ENCODE measurements at regions not wholly inside any gene's neighbourhood (a gene's known extent, or its start where the extent isn't known, plus 50 kb on each side); places are given as distances from the start of the nearest gene placed in this dataset.

- intact Hi-C loops (cut with DNase I): no loop called here
- Histone ChIP-seq H3K4me3 (ENCODE audit: low read length in 3 of 3) (no peak overlapping the region), H3K9ac (ENCODE audit: low read length in 3 of 3) (no peak overlapping the region), H3K9me3 (ENCODE audit: control insufficient read depth in 2 of 3, insufficient read depth in 1 of 3, low read length in 3 of 3) (no peaks in the 10 kb centered on the region), H3K4me1 (ENCODE audit: control insufficient read depth in 2 of 3, insufficient read depth in 2 of 3, low read depth in 1 of 3, low read length in 3 of 3) (peaks cover 0 to 3% (median 0%) of the 10 kb centered on the region in 3 donors), H3K36me3 (ENCODE audit: control insufficient read depth in 2 of 3, insufficient read depth in 3 of 3, low read length in 3 of 3) (no peaks in the 10 kb centered on the region), H3K27me3 (ENCODE audit: control insufficient read depth, insufficient read depth, low read length) (no peaks in the 10 kb centered on the region), H3K27ac (ENCODE audit: low read depth in 2 of 2, low read length in 2 of 2) (no peak overlapping the region)
- peak in 1 of 5 donors; percentile 73 for DNase-seq
- no peak for TF ChIP-seq CTCF (IDR thresholded peaks at IDR 0.05; ENCODE audit: borderline replicate concordance, extremely low read depth, insufficient read depth)
- no peak for FAIRE-seq
Measured at GRCh38 chr17:83152745-83153611, 73.6 kb downstream of the METRNL start.

GRCh38 chr17:83153681-83154310 lies 74.4 kb downstream of the METRNL start:
- Histone ChIP-seq H3K27me3 (ENCODE audit: control insufficient read depth, insufficient read depth, low read length) (no peaks in the 10 kb centered on the region), H3K36me3 (ENCODE audit: control insufficient read depth in 2 of 3, insufficient read depth in 3 of 3, low read length in 3 of 3) (no peaks in the 10 kb centered on the region), H3K9me3 (ENCODE audit: control insufficient read depth in 2 of 3, insufficient read depth in 1 of 3, low read length in 3 of 3) (no peaks in the 10 kb centered on the region), H3K9ac (ENCODE audit: low read length in 3 of 3) (no peak overlapping the region), H3K27ac (ENCODE audit: low read depth in 2 of 2, low read length in 2 of 2) (no peak overlapping the region), H3K4me3 (ENCODE audit: low read length in 3 of 3) (no peak overlapping the region), H3K4me1 (ENCODE audit: control insufficient read depth in 2 of 3, insufficient read depth in 2 of 3, low read depth in 1 of 3, low read length in 3 of 3) (peaks cover 0 to 3% (median 0%) of the 10 kb centered on the region in 3 donors)
- intact Hi-C loops (cut with DNase I): no loop called here
- no peak for FAIRE-seq
- no peak for DNase-seq
- no peak for TF ChIP-seq CTCF (IDR thresholded peaks at IDR 0.05; ENCODE audit: borderline replicate concordance, extremely low read depth, insufficient read depth)

- H3K9me3 ChIP-seq (ENCODE audit: control insufficient read depth in 2 of 3, insufficient read depth in 1 of 3, low read length in 3 of 3): no peaks in the 10 kb centered on the region
- no peaks in the 10 kb centered on the region for H3K27me3 ChIP-seq (ENCODE audit: control insufficient read depth, insufficient read depth, low read length)
- DNase-seq (no peak), FAIRE-seq (no peak)
- peaks cover 0 to 3% (median 0%) of the 10 kb centered on the region in 3 donors for H3K4me1 ChIP-seq (ENCODE audit: control insufficient read depth in 2 of 3, insufficient read depth in 2 of 3, low read depth in 1 of 3, low read length in 3 of 3)
- no peak overlapping the region for H3K27ac ChIP-seq (ENCODE audit: low read depth in 2 of 2, low read length in 2 of 2)
- no peak for TF ChIP-seq CTCF (IDR thresholded peaks at IDR 0.05; ENCODE audit: borderline replicate concordance, extremely low read depth, insufficient read depth)
- H3K36me3 ChIP-seq (ENCODE audit: control insufficient read depth in 2 of 3, insufficient read depth in 3 of 3, low read length in 3 of 3): no peaks in the 10 kb centered on the region
- intact Hi-C loops (cut with DNase I): no loop called here
- H3K4me3 ChIP-seq (ENCODE audit: low read length in 3 of 3): no peak overlapping the region
- no peak overlapping the region for H3K9ac ChIP-seq (ENCODE audit: low read length in 3 of 3)
Measured at GRCh38 chr17:83154311-83155127, 75.1 kb downstream of the METRNL start.
